OCI-LY7 (cell line): ENCODE measurements at regions not wholly inside any gene's neighbourhood (a gene's known extent, or its start where the extent isn't known, plus 50 kb on each side); places are given as distances from the start of the nearest gene placed in this dataset.

ENCODE experiments used
- EZH2phosphoT487 ChIP-seq: fragments of 200-600 bp; sonication (generic); IDR thresholded peaks from 2 replicates; pipeline ENCODE4 v1.6.1; 2018; ENCODE audit warnings: low read depth, borderline replicate concordance, mild to moderate bottlenecking, mixed run types, antibody characterized with exemption, low read length, moderate library complexity, mixed read lengths
- TF ChIP-seq, protein P1 (sequence below): fragments of 200-600 bp; sonication (generic); conservative IDR thresholded peaks from 2 replicates; pipeline ENCODE4 v1.5.1; 2014; ENCODE audit warnings: mild to moderate bottlenecking, antibody characterized with exemption, low read length, moderate library complexity, mixed read lengths

GRCh38 chr15:99508852-99509251 is 56.9 kb upstream of the MEF2A start:
- TF ChIP-seq, protein P1, sequence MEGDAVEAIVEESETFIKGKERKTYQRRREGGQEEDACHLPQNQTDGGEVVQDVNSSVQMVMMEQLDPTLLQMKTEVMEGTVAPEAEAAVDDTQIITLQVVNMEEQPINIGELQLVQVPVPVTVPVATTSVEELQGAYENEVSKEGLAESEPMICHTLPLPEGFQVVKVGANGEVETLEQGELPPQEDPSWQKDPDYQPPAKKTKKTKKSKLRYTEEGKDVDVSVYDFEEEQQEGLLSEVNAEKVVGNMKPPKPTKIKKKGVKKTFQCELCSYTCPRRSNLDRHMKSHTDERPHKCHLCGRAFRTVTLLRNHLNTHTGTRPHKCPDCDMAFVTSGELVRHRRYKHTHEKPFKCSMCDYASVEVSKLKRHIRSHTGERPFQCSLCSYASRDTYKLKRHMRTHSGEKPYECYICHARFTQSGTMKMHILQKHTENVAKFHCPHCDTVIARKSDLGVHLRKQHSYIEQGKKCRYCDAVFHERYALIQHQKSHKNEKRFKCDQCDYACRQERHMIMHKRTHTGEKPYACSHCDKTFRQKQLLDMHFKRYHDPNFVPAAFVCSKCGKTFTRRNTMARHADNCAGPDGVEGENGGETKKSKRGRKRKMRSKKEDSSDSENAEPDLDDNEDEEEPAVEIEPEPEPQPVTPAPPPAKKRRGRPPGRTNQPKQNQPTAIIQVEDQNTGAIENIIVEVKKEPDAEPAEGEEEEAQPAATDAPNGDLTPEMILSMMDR, result no peak
- TF ChIP-seq EZH2phosphoT487, result no peak
